H1 (cell line): ENCODE measurements at regions not wholly inside any gene's neighbourhood (a gene's known extent, or its start where the extent isn't known, plus 50 kb on each side); places are given as distances from the start of the nearest gene placed in this dataset.

ENCODE experiments used
- CTCF ChIA-PET: fragments of 300-600 bp; sonication (Branson Sonifier 250); formaldehyde crosslinking; loops from one replicate; lab custom pipeline; 2021; ENCODE audit not compliant: partially characterized antibody; lab: Charles Lee
- POLR2A ChIA-PET: fragments of 300-600 bp; sonication (Branson Sonifier 250); formaldehyde crosslinking; loops from one replicate; lab custom pipeline; 2021; ENCODE audit warnings: inconsistent platforms; ENCODE audit not compliant: partially characterized antibody; lab: Charles Lee
- DNase-seq, 2 experiments: peaks; one replicate each; pipeline versions ENCODE4 v3.0.0 to v3.0.0-alpha.2; 2010 to 2022; ENCODE audit warnings: low spot score in 2 of 2, low read depth in 1 of 2, mixed read lengths in 1 of 2
- FAIRE-seq: peaks from 2 replicates; lab custom pipeline; 2011; peaks lifted over from hg19 to GRCh38; lab: Jason Lieb, UNC
- H2AFZ ChIP-seq: 2 replicates; pipeline ENCODE4 v1.8.1; 2012; ENCODE audit warnings: low read length, inconsistent platforms
- H2AK5ac ChIP-seq: 2 replicates; pipeline ENCODE4 v1.6.1; 2013; ENCODE audit warnings: low read depth, low read length
- H2BK120ac ChIP-seq: replicated peaks from 2 replicates; pipeline ENCODE3; 2013; ENCODE audit warnings: low read depth, low read length, inconsistent platforms
- H2BK12ac ChIP-seq: 2 replicates; pipeline ENCODE4 v1.6.1; 2013; ENCODE audit warnings: low read depth, low read length
- H2BK15ac ChIP-seq: 2 replicates; pipeline ENCODE4 v1.6.1; 2013; ENCODE audit warnings: low read length
- H2BK20ac ChIP-seq: 2 replicates; pipeline ENCODE4 v1.6.1; 2013; ENCODE audit warnings: low read length
- H2BK5ac ChIP-seq: 2 replicates; pipeline ENCODE4 v1.6.1; 2013; ENCODE audit warnings: low read depth, low read length
- H3K14ac ChIP-seq: 2 replicates; pipeline ENCODE4 v1.6.1; 2013; ENCODE audit warnings: inconsistent platforms; ENCODE audit not compliant: insufficient read length
- H3K18ac ChIP-seq: 2 replicates; pipeline ENCODE4 v1.6.1; 2013; ENCODE audit warnings: low read length; ENCODE audit errors: extremely low read depth
- H3K23ac ChIP-seq: 2 replicates; pipeline ENCODE4 v1.6.1; 2013; ENCODE audit warnings: inconsistent platforms; ENCODE audit not compliant: insufficient read length
- H3K23me2 ChIP-seq: 2 replicates; pipeline ENCODE4 v1.6.1; 2013; ENCODE audit warnings: low read depth, low read length
- H3K27ac ChIP-seq: 2 replicates; pipeline ENCODE4 v1.6.1; 2011; ENCODE audit warnings: low read depth, low read length, inconsistent platforms
- H3K27me3 ChIP-seq, 4 experiments: replicated peaks in 1 of 4; 1 replicate in 1 of 4; 2 replicates in 3 of 4; pipeline versions ENCODE4 v1.6.1 to v1.8.1; 2011 to 2013; ENCODE audit warnings: low read length in 3 of 4, mild to moderate bottlenecking in 3 of 4, inconsistent platforms in 2 of 4, mixed read lengths in 2 of 4, moderate library complexity in 1 of 4; ENCODE audit not compliant: control insufficient read depth in 3 of 4, insufficient read depth in 3 of 4; ENCODE audit errors: extremely low read depth in 1 of 4
- H3K36me3 ChIP-seq, 4 experiments: 2 replicates each; pipeline versions ENCODE4 v1.6.1 to v1.8.1; 2011 to 2013; ENCODE audit warnings: mild to moderate bottlenecking in 4 of 4, low read length in 3 of 4, moderate library complexity in 2 of 4, control low read depth in 1 of 4, inconsistent platforms in 1 of 4; ENCODE audit not compliant: insufficient read depth in 4 of 4, control insufficient read depth in 2 of 4
- H3K4ac ChIP-seq: replicated peaks from 2 replicates; pipeline ENCODE3; 2013; ENCODE audit warnings: low read length, low read depth, mixed read lengths, inconsistent platforms; ENCODE audit not compliant: insufficient read length
- H3K4me1 ChIP-seq, 4 experiments: replicated peaks in 1 of 4; 1 replicate in 1 of 4; 2 replicates in 3 of 4; pipeline versions ENCODE4 v1.6.1 to v1.8.1; 2011 to 2013; ENCODE audit warnings: low read length in 3 of 4, inconsistent platforms in 2 of 4, mixed read lengths in 1 of 4; ENCODE audit not compliant: insufficient read depth in 4 of 4, control insufficient read depth in 3 of 4
- H3K4me2 ChIP-seq, 2 experiments: 2 replicates each; pipeline versions ENCODE4 v1.6.1 to v1.8.1; 2011 to 2013; ENCODE audit warnings: low read depth in 2 of 2, low read length in 2 of 2, control low read depth in 1 of 2, inconsistent platforms in 1 of 2, mild to moderate bottlenecking in 1 of 2; ENCODE audit not compliant: insufficient read depth in 1 of 2
- H3K4me3 ChIP-seq, 4 experiments: fragments of 200-600, 300-600 bp in 1 of 4; sonication (generic), shearing (Covaris generic), sonication (Bioruptor Twin) in 1 of 4; 2 replicates each; pipeline versions ENCODE4 v1.5.1 to v1.8.1; 2011 to 2016; ENCODE audit warnings: low read length in 4 of 4, low read depth in 3 of 4, control low read depth in 2 of 4, inconsistent platforms in 2 of 4, mild to moderate bottlenecking in 2 of 4, mixed read lengths in 1 of 4, moderate library complexity in 1 of 4; ENCODE audit not compliant: insufficient read depth in 2 of 4; ENCODE audit errors: extremely low read depth in 1 of 4
- H3K56ac ChIP-seq: replicated peaks from 2 replicates; pipeline ENCODE3; 2013; ENCODE audit warnings: low read depth, mild to moderate bottlenecking, mixed read lengths, low read length, inconsistent platforms; ENCODE audit not compliant: insufficient read length
- H3K79me1 ChIP-seq: 2 replicates; pipeline ENCODE4 v1.6.1; 2013; ENCODE audit warnings: low read depth, low read length, control low read depth
- H3K79me2 ChIP-seq, 2 experiments: 2 replicates each; pipeline versions ENCODE4 v1.6.1 to v1.8.1; 2012 to 2013; ENCODE audit warnings: low read length in 2 of 2, mild to moderate bottlenecking in 2 of 2, inconsistent platforms in 1 of 2; ENCODE audit not compliant: insufficient read depth in 2 of 2, control insufficient read depth in 1 of 2
- H3K9ac ChIP-seq, 4 experiments: replicated peaks in 1 of 4; 1 replicate in 1 of 4; 2 replicates in 3 of 4; pipeline versions ENCODE4 v1.6.1 to v1.8.1; 2011 to 2013; ENCODE audit warnings: low read depth in 3 of 4, low read length in 3 of 4, control low read depth in 2 of 4, mild to moderate bottlenecking in 2 of 4, moderate library complexity in 2 of 4, inconsistent platforms in 1 of 4; ENCODE audit errors: extremely low read depth in 1 of 4
- H3K9me3 ChIP-seq, 2 experiments: 2 replicates each; pipeline versions ENCODE4 v1.6.1 to v1.8.1; 2012 to 2013; ENCODE audit warnings: mild to moderate bottlenecking in 2 of 2, moderate library complexity in 2 of 2, control low read depth in 1 of 2, inconsistent platforms in 1 of 2, low read depth in 1 of 2, low read length in 1 of 2, mixed read lengths in 1 of 2; ENCODE audit not compliant: insufficient read depth in 2 of 2
- H4K20me1 ChIP-seq, 2 experiments: replicated peaks in 1 of 2; 2 replicates each; pipeline versions ENCODE3 to v1.8.1; 2011 to 2013; ENCODE audit warnings: inconsistent platforms in 2 of 2, low read length in 2 of 2, mild to moderate bottlenecking in 1 of 2; ENCODE audit not compliant: insufficient read depth in 2 of 2, control insufficient read depth in 1 of 2
- H4K5ac ChIP-seq: 2 replicates; pipeline ENCODE4 v1.6.1; 2013; ENCODE audit warnings: low read length, low read depth, mixed read lengths, inconsistent platforms; ENCODE audit not compliant: insufficient read length
- H4K8ac ChIP-seq: 2 replicates; pipeline ENCODE4 v1.8.0; 2013; ENCODE audit warnings: mild to moderate bottlenecking, moderate library complexity, low read length, inconsistent platforms; ENCODE audit not compliant: insufficient read depth; ENCODE audit errors: extremely low read depth
- H4K91ac ChIP-seq: replicated peaks from 2 replicates; pipeline ENCODE3; 2013; ENCODE audit warnings: low read length, mixed read lengths, inconsistent platforms; ENCODE audit not compliant: insufficient read length
- RFX5 ChIP-seq: IDR thresholded peaks from 2 replicates; pipeline ENCODE4 v1.6.1; 2011; ENCODE audit warnings: low read depth, low read length, improper control_type of control experiment, borderline replicate concordance
- SIN3A ChIP-seq, 2 experiments: IDR thresholded peaks in 1 of 2; conservative IDR thresholded peaks in 1 of 2; 2 replicates each; pipeline ENCODE4 v1.6.1; 2011 to 2012; ENCODE audit warnings: low read length in 2 of 2, improper control_type of control experiment in 1 of 2, low read depth in 1 of 2, mild to moderate bottlenecking in 1 of 2
- TAF1 ChIP-seq: IDR thresholded peaks from 2 replicates; pipeline ENCODE4 v1.6.1; 2011; ENCODE audit warnings: mild to moderate bottlenecking, low read depth, low read length
- TBP ChIP-seq: IDR thresholded peaks from 2 replicates; pipeline ENCODE4 v1.6.1; 2011; ENCODE audit warnings: low read depth, low read length, improper control_type of control experiment
- USF2 ChIP-seq: IDR thresholded peaks from 2 replicates; pipeline ENCODE4 v1.6.1; 2011; ENCODE audit warnings: low read length, improper control_type of control experiment
- WGBS, 2 experiments: shearing (Covaris generic) in 1 of 2; methylation state at CpG; one replicate each; pipeline versions ENCODE4 v1.1.6 to v1.1.7; 2013 to 2015; ENCODE audit warnings: low lambda C conversion rate in 2 of 2, mixed read lengths in 2 of 2, inconsistent platforms in 1 of 2, low coverage in 1 of 2, missing lambda C conversion rate in 1 of 2; ENCODE audit not compliant: insufficient replicate concordance in 2 of 2, insufficient coverage in 1 of 2, insufficient read length in 1 of 2; ENCODE audit errors: extremely low coverage in 1 of 2, missing lambda C conversion rate in 1 of 2; 5-methylcytosine and 5-hydroxymethylcytosine counted together

DNA sequence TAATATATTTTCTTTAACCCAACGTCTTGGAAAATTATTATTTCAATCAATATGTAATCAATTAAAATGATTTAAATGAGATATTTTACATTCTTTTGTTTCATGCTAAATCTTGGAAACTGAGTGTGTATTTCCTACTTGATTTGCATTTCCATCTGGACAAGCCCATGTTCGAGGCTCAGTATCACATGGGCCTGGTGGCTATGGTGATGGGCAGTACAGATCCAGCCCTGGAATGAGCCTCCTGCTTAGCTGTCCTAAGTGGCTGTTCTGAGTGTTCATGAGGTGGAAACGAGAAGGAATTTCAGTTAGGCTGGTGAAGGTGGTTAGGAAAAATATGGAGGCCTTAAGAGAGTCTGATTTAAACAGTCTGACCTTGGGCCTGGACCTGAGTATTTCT is 73.0 kb upstream of the ATXN1 start:
- Histone ChIP-seq H2BK5ac (no peak overlapping the region), H4K91ac (no peak overlapping the region), H3K23ac (no peak overlapping the region), H3K14ac (no peak overlapping the region), H3K4me3 (no peak overlapping the region), H4K5ac (no peak overlapping the region), H3K9ac (no peak overlapping the region), H2BK15ac (no peak overlapping the region), H3K9me3 (no peaks in the 10 kb centered on the region), H3K79me2 (no peaks in the 10 kb centered on the region), H3K4ac (no peak overlapping the region), H2AK5ac (no peak overlapping the region), H2BK120ac (no peak overlapping the region), H3K56ac (no peak overlapping the region), H3K4me1 (no peaks in the 10 kb centered on the region), H4K20me1 (no peaks in the 10 kb centered on the region), H3K27ac (no peak overlapping the region), H3K23me2 (no peaks in the 10 kb centered on the region), H3K18ac (no peak overlapping the region), H2BK20ac (no peak overlapping the region), H3K36me3 (no peaks in the 10 kb centered on the region), H2BK12ac (no peak overlapping the region), H2AFZ (no peak overlapping the region), H3K27me3 (no peaks in the 10 kb centered on the region), H3K4me2 (no peak overlapping the region), H4K8ac (no peak overlapping the region), H3K79me1 (no peaks in the 10 kb centered on the region)
- POLR2A ChIA-PET, result no interaction called here
- TF ChIP-seq TAF1, result no peak
- TF ChIP-seq RFX5, result no peak
- TF ChIP-seq SIN3A (conservative IDR thresholded peaks at IDR 0.05 in 1 of 2, IDR thresholded peaks at IDR 0.05 in 1 of 2; ENCODE audit: low read depth in 1 of 2, low read length in 2 of 2), result no peak
- TF ChIP-seq TBP, result no peak
- TF ChIP-seq USF2, result no peak
- DNase-seq (no peak), FAIRE-seq (no peak)
- WGBS, 2 experiments, result 92% methylated on average over 3 of the region's 3 CpGs; no CpG with 5 or more reads in 1 of the 2 experiments
- CTCF ChIA-PET, result no interaction called here
